ENCODE measurements at regions not wholly inside any gene's neighbourhood (a gene's known extent, or its start where the extent isn't known, plus 50 kb on each side); places are given as distances from the start of the nearest gene placed in this dataset.
A peak's percentile ranks its signal among the peaks of the same experiment; 100 is the strongest.

GRCh38 chr13:44068169-44068568 lies 188.5 kb downstream of the LACC1 start:
- Mint-ChIP-seq H3K27me3 (ENCODE audit: insufficient read depth, low read depth, poor library complexity) (no peaks in the 10 kb centered on the region), H3K9me3 (peaks cover 18% of the 10 kb centered on the region; the same call in 2 of the 3 replicates), H3K4me3 (no peak overlapping the region), H3K27ac (no peak overlapping the region), H3K36me3 (ENCODE audit: low read depth) (peaks cover 13% of the 10 kb centered on the region; the same call in 2 of the 3 replicates), H3K4me1 (peaks cover 26% of the 10 kb centered on the region)
- no peaks in the 10 kb centered on the region for H3K27me3 ChIP-seq (ENCODE audit: insufficient read depth)
- TF ChIP-seq EZH2phosphoT487 (IDR thresholded peaks at IDR 0.05; ENCODE audit: unreplicated experiment), result no peak
- TF ChIP-seq CREB1 (CRISPR knock-in tag; IDR thresholded peaks at IDR 0.05; ENCODE audit: low read depth), result no peak
- TF ChIP-seq ZNF114 (CRISPR knock-in tag; IDR thresholded peaks at IDR 0.05), result no peak
- no peak for TF ChIP-seq ETS1 (IDR thresholded peaks at IDR 0.05)
- peak in 1 of 2 experiments; percentile 36; a peak in 2 of 4 replicates for TF ChIP-seq CTCF (conservative IDR thresholded peaks at IDR 0.05; ENCODE audit: low read depth in 2 of 2)
- no peak for TF ChIP-seq ZNF331 (CRISPR knock-in tag; IDR thresholded peaks at IDR 0.05; ENCODE audit: low read depth)
- TF ChIP-seq POLR2AphosphoS5 (IDR thresholded peaks at IDR 0.05; ENCODE audit: low read depth), result no peak
- TF ChIP-seq REST (IDR thresholded peaks at IDR 0.05; ENCODE audit: unreplicated experiment), result no peak
- H4K20me1 ChIP-seq (replicated peaks; ENCODE audit: insufficient read depth), result no peaks in the 10 kb centered on the region
- H3K4me1 ChIP-seq (ENCODE audit: insufficient read depth), result peaks cover 19% of the 10 kb centered on the region; the same call in 1 of the 2 replicates
- peaks cover 9% of the 10 kb centered on the region for H3K9me2 ChIP-seq (ENCODE audit: insufficient read depth)
- no peaks in the 10 kb centered on the region for H3K79me2 ChIP-seq (replicated peaks; ENCODE audit: insufficient read depth)
- H3K36me3 ChIP-seq (ENCODE audit: insufficient read depth), result peaks cover 8% of the 10 kb centered on the region; the same call in 1 of the 2 replicates
- H3F3A ChIP-seq (replicated peaks; ENCODE audit: low read depth), result no peaks in the 10 kb centered on the region
- no peak overlapping the region for H2AFZ ChIP-seq
- no peak for DNase-seq (ENCODE audit: low spot score)
- no peak overlapping the region for H3K4me3 ChIP-seq
- no peak overlapping the region for H3K4me2 ChIP-seq
- no peak overlapping the region for H3K27ac ChIP-seq (ENCODE audit: low read depth)
- ATAC-seq, result no peak

GRCh38 chr13:44068737-44069136 lies 189.0 kb downstream of the LACC1 start:
- peaks cover 20% of the 10 kb centered on the region for H3K4me1 Mint-ChIP-seq
- no peak overlapping the region for H3K27ac Mint-ChIP-seq
- no peak overlapping the region for H3K4me2 ChIP-seq
- TF ChIP-seq ZNF331 (CRISPR knock-in tag; IDR thresholded peaks at IDR 0.05; ENCODE audit: low read depth) (no peak), ZNF114 (CRISPR knock-in tag; IDR thresholded peaks at IDR 0.05) (no peak), STAT1 (IDR thresholded peaks at IDR 0.05; ENCODE audit: unreplicated experiment) (no peak)
- H3K36me3 ChIP-seq (ENCODE audit: insufficient read depth), result peaks cover 8% of the 10 kb centered on the region; the same call in 1 of the 2 replicates
- no peak overlapping the region for H3K4me3 Mint-ChIP-seq
- no peak overlapping the region for H2AFZ ChIP-seq
- H3K27me3 ChIP-seq (ENCODE audit: insufficient read depth), result no peaks in the 10 kb centered on the region
- no peaks in the 10 kb centered on the region for H3K79me2 ChIP-seq (replicated peaks; ENCODE audit: insufficient read depth)
- H3K9me2 ChIP-seq (ENCODE audit: insufficient read depth), result peaks cover 8% of the 10 kb centered on the region
- no peak overlapping the region for H3K4me3 ChIP-seq
- H3K9me3 Mint-ChIP-seq, result peaks cover 20% of the 10 kb centered on the region; the same call in 2 of the 3 replicates
- H4K20me1 ChIP-seq (replicated peaks; ENCODE audit: insufficient read depth), result no peaks in the 10 kb centered on the region
- DNase-seq (ENCODE audit: low spot score) (peak; percentile 41), ATAC-seq (no peak)
- peaks cover 13% of the 10 kb centered on the region; the same call in 2 of the 3 replicates for H3K36me3 Mint-ChIP-seq (ENCODE audit: low read depth)
- H3F3A ChIP-seq (replicated peaks; ENCODE audit: low read depth), result no peaks in the 10 kb centered on the region
- H3K27me3 Mint-ChIP-seq (ENCODE audit: insufficient read depth, low read depth, poor library complexity), result no peaks in the 10 kb centered on the region
- H3K27ac ChIP-seq (ENCODE audit: low read depth), result no peak overlapping the region
- H3K4me1 ChIP-seq (ENCODE audit: insufficient read depth), result peaks cover 14% of the 10 kb centered on the region; the same call in 1 of the 2 replicates
